ENCODE measurements at regions not wholly inside any gene's neighbourhood (a gene's known extent, or its start where the extent isn't known, plus 50 kb on each side); places are given as distances from the start of the nearest gene placed in this dataset.

DNA sequence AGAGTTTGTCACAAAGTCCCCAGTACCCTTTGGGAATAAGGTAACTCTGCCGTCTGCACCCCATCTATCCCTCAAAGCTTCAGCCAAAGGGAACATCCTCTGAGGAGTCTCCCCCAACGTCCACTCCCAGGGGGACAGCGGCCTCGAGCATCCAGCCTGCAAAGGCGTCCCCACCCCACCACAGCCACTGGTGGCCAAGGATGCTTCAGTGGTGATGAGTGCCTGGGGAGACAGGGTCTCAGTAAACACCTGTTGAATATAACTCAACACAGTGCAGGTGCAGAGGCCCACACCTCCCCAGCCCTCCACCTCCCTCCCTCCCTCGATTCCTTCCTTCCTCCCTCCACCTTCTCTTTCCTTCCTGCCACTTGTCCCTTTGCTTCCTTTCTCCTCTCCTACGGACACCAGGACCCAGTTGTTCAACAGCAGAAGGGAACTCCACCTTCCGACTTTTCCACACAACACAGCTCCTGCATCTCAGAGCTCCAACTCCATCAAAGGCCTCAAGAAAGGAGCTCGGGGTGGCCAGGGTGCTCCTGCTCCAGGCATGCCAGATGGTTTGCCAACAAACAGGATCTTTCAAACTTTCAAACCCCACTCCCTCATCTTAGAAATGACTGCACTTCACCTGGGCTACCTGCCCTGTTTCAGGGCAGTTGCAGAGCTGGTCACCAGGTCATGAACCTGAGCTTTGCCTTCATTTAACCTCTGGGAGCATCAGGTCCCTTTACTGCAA lies 87.8 kb upstream of the SNTG2 start:
- DNase-seq, result no peak
- intact Hi-C loops (cut with micrococcal nuclease), result no loop called here
- no peak for ATAC-seq

- ATAC-seq (no peak), DNase-seq (no peak)
- intact Hi-C loops (cut with micrococcal nuclease), result no loop called here
These were observed 88.3 kb upstream of the SNTG2 start for GRCh38 chr2:862355-862687.

DNA sequence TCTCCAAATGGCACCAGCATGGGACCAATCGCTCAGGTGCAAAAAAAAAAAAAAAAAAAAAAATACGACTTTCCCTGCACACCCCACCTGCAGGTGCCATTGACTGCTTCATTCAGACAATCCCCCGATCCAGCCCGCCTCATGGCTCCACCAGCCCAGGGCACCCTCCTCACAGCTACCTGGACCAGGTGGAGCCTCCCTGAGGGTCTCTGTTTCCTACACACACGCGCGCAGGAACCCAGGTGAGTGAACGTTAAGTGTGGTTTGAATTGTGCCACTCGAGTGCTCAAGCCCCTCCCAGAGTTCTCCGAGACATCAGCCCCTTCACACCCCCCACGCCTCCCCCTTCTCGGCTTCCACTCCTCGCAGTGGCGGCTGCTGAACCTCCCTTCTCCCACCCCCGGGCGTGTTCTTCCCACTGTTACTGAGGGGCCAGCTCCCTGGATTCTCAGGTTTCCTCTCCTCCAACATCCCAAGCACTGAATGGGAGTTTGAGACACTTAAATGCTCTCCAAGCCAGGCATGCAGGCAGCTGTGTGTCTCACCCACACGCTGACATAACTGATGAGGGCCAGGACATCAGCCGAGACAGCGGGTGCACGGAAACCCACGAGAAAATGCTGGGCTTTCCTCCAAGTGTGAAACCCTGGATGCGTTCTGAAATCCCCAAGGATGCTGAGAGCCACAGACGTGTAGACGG lies 88.8 kb upstream of the SNTG2 start:
- ATAC-seq, result no peak
- intact Hi-C loops (cut with micrococcal nuclease), result no loop called here

DNA sequence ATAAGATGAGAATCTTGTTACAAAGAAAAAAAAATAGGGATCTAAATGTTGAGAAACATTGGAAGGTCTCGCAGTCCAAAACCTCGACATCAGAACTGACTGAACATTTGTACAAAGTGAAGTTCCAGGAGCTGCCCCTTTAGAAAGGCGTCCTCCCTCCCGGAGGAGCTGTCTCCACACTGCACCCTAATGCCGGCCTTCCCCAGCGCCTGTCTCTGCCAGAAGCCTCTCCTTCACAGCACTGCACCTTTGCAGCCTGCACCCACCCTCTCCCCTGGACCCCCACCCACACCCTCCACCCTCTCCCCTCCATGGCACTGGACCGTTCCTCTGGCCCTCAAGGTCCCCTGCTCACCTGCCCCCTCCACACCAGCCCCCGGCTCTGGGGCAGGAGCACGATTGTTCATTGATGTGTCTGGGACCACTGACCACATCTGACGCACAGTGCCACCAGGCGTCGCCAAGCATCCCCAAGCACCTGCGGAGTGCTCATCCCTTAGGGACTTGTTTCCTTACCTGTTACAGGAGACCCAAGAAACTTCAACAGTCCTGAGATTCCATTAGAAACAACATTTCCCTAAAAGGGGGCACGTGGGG lies 90.3 kb upstream of the SNTG2 start:
- no peak for ATAC-seq
- intact Hi-C loops (cut with micrococcal nuclease), result no loop called here

More for the DNA sequence above, 88.8 kb upstream of the SNTG2 start:
- no peak for DNase-seq

DNA sequence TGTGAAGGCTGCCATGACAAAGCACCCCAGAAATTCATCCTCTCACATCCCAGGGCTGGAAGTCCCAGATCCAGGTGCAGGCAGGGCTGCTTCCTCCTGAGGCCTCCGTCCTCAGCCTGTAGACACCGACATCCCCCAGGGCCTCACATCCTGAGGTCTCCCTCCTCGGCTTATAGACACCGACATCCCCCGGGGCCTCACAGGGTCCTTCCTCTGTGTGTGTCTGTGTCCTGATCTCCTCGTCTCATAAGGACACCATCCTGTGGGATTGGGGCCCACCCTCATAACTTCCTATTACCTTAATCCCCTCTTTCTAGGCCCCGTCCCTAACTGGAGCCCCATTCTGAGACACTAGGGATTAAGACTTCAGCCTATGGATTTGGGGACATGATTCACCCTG lies 92.0 kb upstream of the SNTG2 start:
- no peak for ATAC-seq
- no peak for DNase-seq
- intact Hi-C loops (cut with micrococcal nuclease), result loop anchor here (10.0 kb wide), 1 partner anchor 686 kb away; no protein-coding TSS in a partner anchor

More for the DNA sequence above, 90.3 kb upstream of the SNTG2 start:
- no peak for DNase-seq

GRCh38 chr2:857937-858336 lies 92.7 kb upstream of the SNTG2 start:
- DNase-seq, result no peak
- intact Hi-C loops (cut with micrococcal nuclease), result loop anchor here (10.0 kb wide), 1 partner anchor 687 kb away; no protein-coding TSS in a partner anchor
- ATAC-seq, result no peak

- intact Hi-C loops (cut with micrococcal nuclease), result loop anchor here (10.0 kb wide), 1 partner anchor 688 kb away; no protein-coding TSS in a partner anchor
- no peak for ATAC-seq
- no peak for DNase-seq
These were observed 93.6 kb upstream of the SNTG2 start for GRCh38 chr2:857081-857480.

DNA sequence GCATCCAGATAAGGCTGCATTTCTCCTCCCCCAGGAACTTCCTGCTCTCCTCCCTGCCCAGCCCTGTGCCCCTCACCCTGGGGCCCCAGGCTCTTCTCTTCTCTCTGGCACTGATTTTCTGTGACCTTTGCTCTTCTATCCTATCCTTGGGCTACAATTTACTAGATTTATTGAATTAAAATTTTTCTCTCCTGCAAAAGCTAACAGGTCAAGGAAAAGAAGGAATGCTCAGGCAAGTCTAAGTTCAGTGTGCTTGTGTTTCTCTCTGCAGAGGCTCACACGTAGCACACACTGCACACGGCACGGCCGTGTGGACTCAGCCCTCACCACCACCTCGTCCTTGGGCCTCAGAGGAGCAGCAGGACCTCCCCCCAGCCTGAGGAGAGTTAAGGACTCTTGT lies 94.2 kb upstream of the SNTG2 start:
- ATAC-seq (no peak), DNase-seq (no peak)
- intact Hi-C loops (cut with micrococcal nuclease), result loop anchor here (10.0 kb wide), 1 partner anchor 688 kb away; no protein-coding TSS in a partner anchor

DNA sequence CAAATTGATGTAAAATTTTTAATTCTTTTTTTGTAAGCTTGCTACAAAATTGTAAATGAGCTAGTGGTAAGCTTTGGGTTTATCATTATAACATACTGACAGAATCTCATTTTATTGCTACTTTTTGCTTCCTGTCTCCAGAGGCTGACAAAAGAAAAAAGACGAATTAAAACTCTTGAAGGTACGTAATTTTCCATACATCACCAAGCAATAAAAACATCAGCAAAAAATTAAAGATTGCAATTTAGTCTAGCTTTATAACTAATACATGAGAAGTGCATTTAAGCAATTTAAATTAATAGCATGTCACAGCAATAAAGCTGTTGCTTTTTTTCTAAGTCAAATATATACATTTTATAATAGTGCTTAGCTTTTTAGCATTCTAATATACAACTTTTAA lies 94.6 kb upstream of the SNTG2 start:
- ATAC-seq (no peak), DNase-seq (no peak)
- intact Hi-C loops (cut with micrococcal nuclease), result loop anchor here (10.0 kb wide), 1 partner anchor 689 kb away; no protein-coding TSS in a partner anchor

GRCh38 chr2:855177-855576 lies 95.5 kb upstream of the SNTG2 start:
- DNase-seq (no peak), ATAC-seq (no peak)
- intact Hi-C loops (cut with micrococcal nuclease), result loop anchor here (10.0 kb wide), 1 partner anchor 690 kb away; no protein-coding TSS in a partner anchor

GRCh38 chr2:854460-854859 lies 96.2 kb upstream of the SNTG2 start:
- ATAC-seq (no peak), DNase-seq (peak; percentile 60)
- intact Hi-C loops (cut with micrococcal nuclease), result loop anchor here (10.0 kb wide), 1 partner anchor 690 kb away; no protein-coding TSS in a partner anchor

- ATAC-seq (no peak), DNase-seq (no peak)
- intact Hi-C loops (cut with micrococcal nuclease), result loop anchor here (10.0 kb wide), 1 partner anchor 691 kb away; no protein-coding TSS in a partner anchor
These were observed 97.3 kb upstream of the SNTG2 start for GRCh38 chr2:853203-853870.

- no peak for DNase-seq
- intact Hi-C loops (cut with micrococcal nuclease), result loop anchor here (10.0 kb wide), 1 partner anchor 693 kb away; no protein-coding TSS in a partner anchor
- ATAC-seq, result no peak
These were observed 98.5 kb upstream of the SNTG2 start for GRCh38 chr2:852168-852567.

- no peak for ATAC-seq
- DNase-seq, result no peak
- intact Hi-C loops (cut with micrococcal nuclease), result loop anchor here (10.0 kb wide), 1 partner anchor 693 kb away; no protein-coding TSS in a partner anchor
These were observed 99.0 kb upstream of the SNTG2 start for GRCh38 chr2:851680-852079.

DNA sequence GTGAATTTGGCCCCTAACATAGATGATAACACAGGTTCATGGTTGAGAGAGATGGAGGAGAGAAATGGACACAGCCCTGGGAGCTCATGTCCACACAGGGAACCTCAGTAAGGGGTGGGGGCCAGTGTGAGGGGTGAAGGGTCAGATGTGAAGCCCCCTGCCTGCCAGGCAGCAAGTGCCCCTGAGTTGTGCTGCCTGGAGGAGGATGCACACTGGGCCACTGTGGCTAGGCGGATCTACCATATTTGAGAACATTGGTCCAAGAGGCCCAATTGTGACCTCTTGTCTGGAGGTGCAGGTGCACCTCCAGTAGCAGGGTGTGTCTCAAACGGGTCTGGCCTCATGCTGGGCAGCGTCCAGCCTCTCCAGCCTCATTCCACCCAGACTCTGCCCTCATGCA lies 99.6 kb upstream of the SNTG2 start:
- DNase-seq (no peak), ATAC-seq (no peak)
- intact Hi-C loops (cut with micrococcal nuclease), result loop anchor here (10.0 kb wide), 1 partner anchor 694 kb away; no protein-coding TSS in a partner anchor

GRCh38 chr2:850429-850828 lies 100.2 kb upstream of the SNTG2 start:
- intact Hi-C loops (cut with micrococcal nuclease), result loop anchor here (10.0 kb wide), 1 partner anchor 694 kb away; no protein-coding TSS in a partner anchor
- DNase-seq (no peak), ATAC-seq (no peak)

DNA sequence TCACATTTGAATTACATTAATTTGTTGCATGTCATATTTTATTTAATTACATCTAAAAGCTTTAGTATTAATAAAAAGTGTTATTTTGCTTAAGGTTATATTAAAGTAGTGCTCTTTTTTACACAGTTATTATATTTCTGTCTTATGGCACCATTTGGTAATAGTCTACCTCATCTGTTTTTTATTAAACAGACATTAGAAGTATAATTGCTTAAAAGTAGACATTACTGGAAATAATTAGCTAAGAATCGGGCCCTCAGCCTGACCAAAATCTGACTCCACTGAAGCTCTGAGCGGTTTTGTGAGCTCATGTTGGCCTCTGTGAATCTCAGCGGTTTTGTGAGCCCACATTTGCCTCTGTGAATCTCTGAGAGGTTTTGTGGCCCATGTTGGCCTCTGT lies 102.5 kb upstream of the SNTG2 start:
- DNase-seq (no peak), ATAC-seq (no peak)
- intact Hi-C loops (cut with micrococcal nuclease), result no loop called here

DNA sequence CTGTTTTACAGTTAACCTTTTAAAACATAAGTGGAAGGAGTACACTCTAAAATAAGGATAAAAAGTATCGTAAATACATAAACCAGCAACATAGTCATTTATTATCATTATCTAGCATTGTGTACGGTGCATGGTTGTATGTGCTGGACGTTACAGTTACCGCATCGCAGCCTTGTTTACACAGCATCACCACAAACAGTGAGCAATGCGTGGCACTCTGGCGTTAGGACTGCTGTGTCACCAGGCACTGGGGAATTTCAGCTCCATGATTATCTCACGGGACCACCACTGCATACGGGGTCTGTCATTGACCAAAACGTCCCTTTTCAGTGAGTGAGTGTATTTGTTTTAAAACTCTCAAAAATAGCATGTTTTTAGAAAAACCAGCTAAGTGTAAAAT lies 103.0 kb upstream of the SNTG2 start:
- DNase-seq (no peak), ATAC-seq (no peak)
- intact Hi-C loops (cut with micrococcal nuclease), result no loop called here

- intact Hi-C loops (cut with micrococcal nuclease), result no loop called here
- ATAC-seq (no peak), DNase-seq (no peak)
These were observed 105.9 kb upstream of the SNTG2 start for GRCh38 chr2:844715-845114.

Data from left ventricle myocardium superior (tissue), 1 donor.